Endothelial cell of umbilical vein (primary cell): ENCODE measurements at regions not wholly inside any gene's neighbourhood (a gene's known extent, or its start where the extent isn't known, plus 50 kb on each side); places are given as distances from the start of the nearest gene placed in this dataset.

Experiments
- CTCF ChIP-seq, 2 donors: IDR thresholded peaks; 1 replicate in 1 of 2; 2 replicates in 1 of 2; pipeline ENCODE4 v1.5.1; 2011; ENCODE audit warnings: low read length in 2 of 2, mild to moderate bottlenecking in 2 of 2, moderate library complexity in 2 of 2, control low read depth in 1 of 2, inconsistent platforms in 1 of 2, low read depth in 1 of 2; ENCODE audit not compliant: insufficient read depth in 1 of 2; ENCODE audit errors: extremely low read depth in 1 of 2
- EZH2 ChIP-seq: IDR thresholded peaks from 2 replicates; pipeline ENCODE4 v1.6.1; 2012; ENCODE audit warnings: borderline replicate concordance, low read depth, mild to moderate bottlenecking, moderate library complexity, low read length, inconsistent platforms; ENCODE audit not compliant: severe bottlenecking
- GATA2 ChIP-seq: IDR thresholded peaks from 2 replicates; pipeline ENCODE4 v1.7.0; 2011; ENCODE audit warnings: low read depth, mild to moderate bottlenecking, moderate library complexity, mixed read lengths, low read length; ENCODE audit not compliant: insufficient read length, insufficient read depth
- POLR2A ChIP-seq: IDR thresholded peaks from 2 replicates; pipeline ENCODE4 v1.6.1; 2012; ENCODE audit warnings: low read depth, mild to moderate bottlenecking, control low read depth, low read length
- POLR2AphosphoS5 ChIP-seq: IDR thresholded peaks from 2 replicates; pipeline ENCODE4 v1.6.1; 2012; ENCODE audit warnings: low read depth, mild to moderate bottlenecking, control low read depth, low read length, moderate library complexity; ENCODE audit not compliant: insufficient read depth

GRCh38 chr16:72664509-72665408, 383.2 kb downstream of the ZFHX3 start:
- TF ChIP-seq EZH2 (no peak), CTCF (IDR thresholded peaks at IDR 0.05; ENCODE audit: extremely low read depth in 1 of 2, insufficient read depth in 1 of 2, low read depth in 1 of 2, low read length in 2 of 2) (no peak), GATA2 (no peak), POLR2AphosphoS5 (peak; percentile 35), POLR2A (peak; percentile 59)
